Activated T-cell treated with anti-CD3 and anti-CD28 coated beads, Interleukin-2, amount 50 U/mL, for 72 hours (primary cell): ENCODE measurements at regions not wholly inside any gene's neighbourhood (a gene's known extent, or its start where the extent isn't known, plus 50 kb on each side); places are given as distances from the start of the nearest gene placed in this dataset.

Experiments
- ATAC-seq, 2 donors: fragments of 150-1000 bp; cut with Tn5 transposase; replicated peaks in 1 of 2; 2 replicates each; pipeline ENCODE4 v1.10.0; 2021; ENCODE audit warnings: moderate library complexity in 2 of 2, mild to moderate bottlenecking in 1 of 2
- DNase-seq, 2 donors: peaks; one replicate each; pipeline ENCODE4 v3.0.0; 2021 to 2022; ENCODE audit warnings: mixed read lengths in 1 of 2
- H3K27ac Mint-ChIP-seq: one replicate; pipeline ENCODE4 v1.8.0; 2022; ENCODE audit warnings: mild to moderate bottlenecking, moderate library complexity, mixed read lengths
- H3K27me3 Mint-ChIP-seq: one replicate; pipeline ENCODE4 v1.8.0; 2022; ENCODE audit warnings: low read depth, mixed read lengths
- H3K36me3 Mint-ChIP-seq, 2 donors: one replicate each; pipeline ENCODE4 v1.8.0; 2022; ENCODE audit warnings: mixed read lengths in 2 of 2, mild to moderate bottlenecking in 1 of 2; ENCODE audit not compliant: insufficient read depth in 2 of 2
- H3K4me1 Mint-ChIP-seq: one replicate; pipeline ENCODE4 v1.8.0; 2022; ENCODE audit warnings: low read depth, mixed read lengths
- H3K4me3 Mint-ChIP-seq, 2 donors: one replicate each; pipeline ENCODE4 v1.8.0; 2022; ENCODE audit warnings: mild to moderate bottlenecking in 2 of 2, mixed read lengths in 2 of 2, moderate library complexity in 2 of 2
- H3K9me3 Mint-ChIP-seq, 2 donors: one replicate each; pipeline ENCODE4 v1.8.0; 2022; ENCODE audit warnings: mixed read lengths in 2 of 2

DNA sequence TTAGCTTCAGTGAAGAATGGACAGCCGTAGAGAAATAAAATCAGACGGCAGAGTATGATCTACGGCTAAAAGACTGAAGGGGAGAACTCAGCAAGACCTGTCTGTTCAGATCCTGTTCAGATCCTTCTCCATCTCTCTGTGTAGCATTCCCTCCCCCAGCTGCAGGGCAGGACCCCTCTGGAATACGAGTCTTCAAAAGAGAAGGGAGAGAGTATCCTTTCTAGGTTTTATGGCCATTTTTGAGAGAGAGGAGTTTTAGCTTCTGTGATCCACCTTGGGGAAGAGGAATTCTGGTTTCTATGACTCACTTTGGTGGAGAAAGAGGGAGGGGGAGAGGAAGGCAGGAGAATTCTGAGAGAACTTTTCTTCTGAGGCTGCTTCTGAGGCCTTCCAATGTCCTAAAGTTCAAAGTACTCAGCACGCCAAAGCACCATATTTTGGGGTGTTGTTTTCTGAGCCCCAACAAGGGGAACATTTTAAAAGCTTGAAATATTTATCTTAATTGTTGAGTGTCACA, 194.4 kb upstream of the TLE4 start:
- Mint-ChIP-seq H3K27ac (no peak overlapping the region), H3K36me3 (no peaks in the 10 kb centered on the region), H3K4me3 (no peak overlapping the region), H3K9me3 (peaks cover 2% of the 10 kb centered on the region in 2 donors), H3K4me1 (no peaks in the 10 kb centered on the region), H3K27me3 (peaks cover 2% of the 10 kb centered on the region)
- DNase-seq, result no peak
- ATAC-seq, result no peak

DNA sequence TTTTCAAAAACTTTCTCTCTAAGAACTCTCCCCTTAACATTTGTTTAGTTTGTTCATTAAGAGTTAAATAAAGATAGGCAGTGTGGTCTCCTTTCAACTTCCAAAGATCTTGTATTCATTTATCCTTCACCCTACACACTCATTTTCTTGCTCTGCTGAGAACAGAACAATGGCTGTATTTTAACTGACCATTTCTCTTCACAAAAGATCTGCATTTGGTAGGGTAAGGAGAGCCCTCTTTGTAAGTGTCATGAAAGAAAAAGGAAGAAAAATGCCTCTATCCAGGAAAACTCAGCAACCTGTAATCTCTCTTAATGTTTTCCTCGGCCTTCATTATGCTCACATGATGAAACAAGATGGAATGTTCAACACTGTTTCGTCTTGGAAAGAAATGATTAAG, 193.7 kb upstream of the TLE4 start:
- no peak overlapping the region for H3K4me3 Mint-ChIP-seq
- peaks cover 6% of the 10 kb centered on the region for H3K27me3 Mint-ChIP-seq
- peaks cover 2% of the 10 kb centered on the region in 2 donors for H3K9me3 Mint-ChIP-seq
- ATAC-seq (no peak), DNase-seq (no peak)
- no peak overlapping the region for H3K27ac Mint-ChIP-seq
- H3K36me3 Mint-ChIP-seq, result no peaks in the 10 kb centered on the region
- no peaks in the 10 kb centered on the region for H3K4me1 Mint-ChIP-seq

DNA sequence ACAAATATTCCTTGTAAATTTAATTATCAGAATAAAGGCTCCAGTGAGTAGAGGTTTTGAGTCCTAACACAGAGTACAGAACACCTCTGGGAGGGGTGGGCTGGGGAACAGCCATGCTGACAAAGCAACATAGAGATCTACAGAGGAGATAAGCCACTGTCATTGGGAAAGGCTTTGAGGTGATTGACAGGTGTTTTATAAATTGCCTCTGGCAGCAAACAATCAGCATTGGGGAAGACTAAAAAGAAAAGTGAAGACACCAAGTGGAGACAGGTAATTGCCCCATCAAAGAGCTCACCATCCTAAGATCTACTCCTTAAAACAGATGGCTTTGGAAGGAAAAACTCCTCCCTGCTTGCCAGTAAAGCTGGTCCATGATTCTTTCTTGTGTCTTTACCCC, 189.7 kb upstream of the TLE4 start:
- Mint-ChIP-seq H3K9me3 (peaks cover 2% of the 10 kb centered on the region in 2 donors), H3K27ac (no peak overlapping the region), H3K36me3 (no peaks in the 10 kb centered on the region), H3K4me1 (no peaks in the 10 kb centered on the region), H3K27me3 (peaks cover 6% of the 10 kb centered on the region), H3K4me3 (no peak overlapping the region)
- ATAC-seq (no peak), DNase-seq (no peak)

DNA sequence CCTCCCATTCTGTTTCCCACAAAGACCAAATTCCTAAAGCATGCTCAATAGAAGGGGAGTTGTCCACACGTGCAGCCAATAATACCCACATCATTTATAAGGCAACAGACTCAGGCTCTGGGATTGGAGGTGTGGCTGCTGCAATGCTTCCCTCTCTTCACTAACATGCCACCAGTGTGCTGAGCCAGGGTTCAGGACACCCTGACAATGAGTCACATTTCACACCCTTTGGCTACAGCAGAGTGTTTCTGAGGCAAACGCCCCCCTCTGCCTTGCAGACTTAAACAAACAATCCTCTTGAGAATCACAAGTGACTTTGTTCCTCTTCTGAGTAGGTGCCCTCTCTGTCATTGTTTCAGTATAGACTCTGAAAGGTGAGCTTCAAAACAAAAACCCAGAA, 189.3 kb upstream of the TLE4 start:
- Mint-ChIP-seq H3K36me3 (no peaks in the 10 kb centered on the region), H3K27me3 (peaks cover 6% of the 10 kb centered on the region)
- DNase-seq, result no peak

DNA sequence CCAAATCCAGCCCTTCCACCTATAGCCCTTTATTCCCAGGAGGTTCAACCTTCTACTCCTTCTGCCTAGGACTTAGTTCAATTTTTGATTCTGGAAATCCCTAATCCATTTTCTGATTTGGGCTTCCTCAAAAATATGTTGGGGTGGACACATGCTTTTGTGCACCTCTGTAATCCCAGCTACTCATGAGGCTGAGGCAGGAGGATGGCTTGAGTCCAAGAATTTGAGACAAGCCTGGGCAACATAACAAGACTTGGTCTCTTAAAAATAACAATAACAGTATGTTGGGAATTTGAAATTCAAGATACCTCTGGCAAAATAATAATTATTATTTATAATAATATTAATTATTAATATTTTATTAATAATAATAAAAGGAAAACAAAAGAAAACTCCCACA, 188.7 kb upstream of the TLE4 start:
- Mint-ChIP-seq H3K4me1 (no peaks in the 10 kb centered on the region), H3K4me3 (no peak overlapping the region), H3K9me3 (peaks cover 2% of the 10 kb centered on the region in 2 donors), H3K27me3 (peaks cover 6% of the 10 kb centered on the region), H3K36me3 (no peaks in the 10 kb centered on the region), H3K27ac (no peak overlapping the region)
- DNase-seq (no peak), ATAC-seq (no peak)

More for the DNA sequence above, 189.3 kb upstream of the TLE4 start:
- no peak for ATAC-seq
- H3K9me3 Mint-ChIP-seq, result peaks cover 2% of the 10 kb centered on the region in 2 donors
- H3K27ac Mint-ChIP-seq, result no peak overlapping the region
- no peak overlapping the region for H3K4me3 Mint-ChIP-seq
- no peaks in the 10 kb centered on the region for H3K4me1 Mint-ChIP-seq

DNA sequence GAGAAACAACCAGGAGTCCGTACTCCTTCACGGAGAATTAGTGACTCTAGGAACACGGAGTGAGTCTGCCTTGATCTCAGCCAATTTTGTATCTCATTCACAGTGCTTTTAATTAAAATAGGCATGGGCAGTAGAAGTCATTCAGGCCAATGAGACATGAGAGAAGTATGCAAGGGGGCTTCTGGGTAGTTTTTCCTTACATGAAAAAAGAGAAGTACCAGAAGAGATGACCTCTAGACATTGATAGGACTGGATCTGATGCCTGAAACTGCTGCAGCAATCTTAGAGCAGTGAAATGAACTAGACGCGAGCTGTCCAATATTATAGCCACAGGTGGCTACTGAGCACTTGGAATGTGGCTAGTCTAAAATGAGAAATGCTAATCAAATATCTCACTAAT, 187.7 kb upstream of the TLE4 start:
- Mint-ChIP-seq H3K36me3 (no peaks in the 10 kb centered on the region), H3K4me1 (no peaks in the 10 kb centered on the region), H3K4me3 (no peak overlapping the region), H3K9me3 (peaks cover 2% of the 10 kb centered on the region in 2 donors), H3K27ac (no peak overlapping the region), H3K27me3 (peaks cover 6% of the 10 kb centered on the region)
- DNase-seq (no peak), ATAC-seq (no peak)

DNA sequence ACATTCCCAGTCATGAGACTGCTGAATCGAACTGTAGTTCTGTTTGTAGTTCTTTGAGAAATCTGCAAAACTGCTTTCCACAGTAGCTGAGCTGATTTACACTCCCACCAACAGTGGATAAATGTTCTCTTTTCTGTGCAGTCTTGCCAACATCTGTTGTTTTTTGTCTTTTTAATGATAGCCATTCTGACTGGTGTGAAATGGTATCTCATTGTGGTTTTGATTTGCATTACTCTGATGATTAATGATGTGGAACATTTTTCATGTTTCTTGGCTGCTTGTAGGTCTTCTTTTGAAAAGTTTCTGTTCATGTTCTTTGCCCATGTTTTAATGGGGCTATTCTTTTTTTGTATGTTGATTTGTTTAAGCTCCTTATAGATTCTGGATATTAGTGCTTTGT, 187.3 kb upstream of the TLE4 start:
- H3K27me3 Mint-ChIP-seq, result peaks cover 6% of the 10 kb centered on the region

DNA sequence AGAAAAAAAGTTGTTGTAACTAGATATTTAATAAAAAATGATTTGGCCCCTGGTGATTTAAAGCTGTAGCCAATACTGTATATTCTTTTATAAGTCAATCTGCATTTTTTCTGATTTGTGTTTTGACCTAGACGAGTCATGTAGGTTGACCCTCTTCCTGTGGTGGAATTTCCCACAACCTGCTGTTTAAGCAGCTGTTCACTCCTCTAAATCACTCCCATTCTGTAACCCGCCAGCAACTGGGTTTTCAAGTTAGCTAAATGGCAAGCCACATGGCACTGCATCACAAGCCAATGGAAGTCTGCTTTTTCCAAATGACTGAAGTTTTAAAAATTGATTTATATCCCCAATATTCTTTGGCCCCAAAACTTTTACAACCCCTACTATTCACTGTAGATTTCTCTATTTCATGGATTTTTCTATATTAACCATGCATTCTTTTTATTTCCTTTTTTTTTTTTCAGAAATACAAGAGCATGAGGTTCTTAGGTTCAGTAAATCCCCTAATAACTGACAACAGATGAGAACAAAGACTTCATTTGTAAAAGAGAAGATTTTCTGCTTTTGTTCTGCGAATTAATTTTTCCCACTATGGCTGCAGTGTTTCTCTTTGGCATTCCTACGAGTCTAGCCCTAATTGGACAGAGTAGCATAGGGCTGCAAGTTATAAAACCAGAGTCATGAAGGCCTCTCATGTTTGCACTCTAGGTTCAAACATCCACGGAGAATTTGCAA, 184.5 kb upstream of the TLE4 start:
- H3K9me3 Mint-ChIP-seq, result no peaks in the 10 kb centered on the region
- H3K27me3 Mint-ChIP-seq, result peaks cover 5% of the 10 kb centered on the region
- no peak overlapping the region for H3K4me3 Mint-ChIP-seq
- no peaks in the 10 kb centered on the region for H3K36me3 Mint-ChIP-seq
- no peak for DNase-seq
- H3K4me1 Mint-ChIP-seq, result no peaks in the 10 kb centered on the region
- no peak for ATAC-seq
- no peak overlapping the region for H3K27ac Mint-ChIP-seq

More for the DNA sequence above, 187.3 kb upstream of the TLE4 start:
- DNase-seq (no peak), ATAC-seq (no peak)
- Mint-ChIP-seq H3K9me3 (peaks cover 2% of the 10 kb centered on the region in 2 donors), H3K27ac (no peak overlapping the region), H3K4me3 (no peak overlapping the region), H3K36me3 (no peaks in the 10 kb centered on the region), H3K4me1 (no peaks in the 10 kb centered on the region)

DNA sequence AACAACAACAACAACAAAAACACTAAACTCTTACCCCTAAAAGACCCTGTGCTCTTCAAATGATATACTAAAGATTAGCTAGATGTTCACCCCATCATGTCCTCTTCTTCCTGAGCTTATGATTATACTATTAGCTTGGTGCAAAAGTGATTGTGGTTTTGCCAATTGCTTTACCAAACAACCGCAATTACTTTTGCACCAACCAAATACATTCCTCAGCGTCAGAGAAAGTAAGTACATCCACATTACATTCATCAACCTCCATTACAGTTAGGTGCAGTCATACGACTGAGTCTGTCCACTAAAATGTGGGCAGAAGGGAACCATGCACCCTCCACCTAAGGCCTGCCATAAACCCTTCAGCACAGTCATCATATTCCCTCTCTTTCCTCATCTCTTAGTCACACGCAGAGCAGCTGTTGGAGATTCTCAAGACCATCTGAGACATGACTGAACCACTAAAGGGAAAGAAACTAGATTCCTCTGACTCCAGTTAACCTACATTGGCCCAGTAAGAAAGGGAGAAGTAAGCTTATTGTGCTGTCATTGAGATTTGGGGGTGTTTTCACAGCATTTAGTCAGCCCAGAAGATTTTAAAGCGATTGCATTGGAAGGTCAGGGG, 181.6 kb upstream of the TLE4 start:
- Mint-ChIP-seq H3K27ac (no peak overlapping the region), H3K4me3 (no peak overlapping the region), H3K27me3 (no peaks in the 10 kb centered on the region), H3K36me3 (no peaks in the 10 kb centered on the region), H3K9me3 (no peaks in the 10 kb centered on the region), H3K4me1 (no peaks in the 10 kb centered on the region)
- no peak for ATAC-seq
- no peak for DNase-seq

DNA sequence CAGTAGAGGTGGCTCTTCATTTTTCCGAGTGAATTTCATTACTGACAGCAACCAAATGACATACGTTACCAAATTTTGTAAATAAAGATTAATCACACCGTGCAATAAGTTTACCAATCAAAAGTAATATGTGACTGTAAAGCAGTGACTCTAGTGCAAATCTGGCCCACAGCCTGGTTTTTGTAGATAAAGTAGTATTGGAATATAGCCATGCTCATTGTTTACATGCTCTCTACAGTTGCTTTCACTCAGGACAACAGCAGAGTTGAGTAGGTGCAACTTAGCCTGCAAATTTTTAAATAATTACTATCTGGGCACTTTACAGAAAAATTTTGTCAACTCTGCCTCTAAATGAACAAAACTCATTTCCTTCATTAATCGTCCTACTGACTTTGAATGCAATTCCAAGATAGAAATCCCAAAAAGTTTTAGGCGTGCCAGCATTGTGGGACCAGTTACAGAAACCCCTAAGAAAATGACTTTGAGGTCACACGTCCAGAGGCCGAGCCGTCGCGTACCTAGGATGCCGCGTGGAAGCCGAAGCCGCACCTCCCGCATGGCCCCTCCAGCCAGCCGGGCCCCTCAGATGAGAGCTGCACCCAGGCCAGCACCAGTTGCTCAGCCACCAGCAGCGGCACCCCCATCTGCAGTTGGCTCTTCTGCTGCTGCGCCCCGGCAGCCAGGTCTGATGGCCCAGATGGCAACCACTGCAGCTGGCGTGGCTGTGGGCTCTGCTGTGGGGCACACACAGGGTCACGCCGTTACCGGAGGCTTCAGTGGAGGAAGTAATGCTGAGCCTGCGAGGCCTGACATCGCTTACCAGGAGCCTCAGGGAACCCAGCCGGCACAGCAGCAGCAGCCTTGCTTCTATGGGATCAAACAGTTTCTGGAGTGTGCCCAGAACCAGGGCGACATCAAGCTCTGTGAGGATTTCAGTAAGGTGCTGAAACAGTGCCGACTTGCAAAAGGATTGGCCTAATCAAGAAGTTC, 180.7 kb upstream of the TLE4 start:
- Mint-ChIP-seq H3K4me3 (no peak overlapping the region), H3K27me3 (no peaks in the 10 kb centered on the region), H3K9me3 (no peaks in the 10 kb centered on the region), H3K36me3 (no peaks in the 10 kb centered on the region), H3K4me1 (no peaks in the 10 kb centered on the region), H3K27ac (no peak overlapping the region)
- ATAC-seq, result no peak
- no peak for DNase-seq

DNA sequence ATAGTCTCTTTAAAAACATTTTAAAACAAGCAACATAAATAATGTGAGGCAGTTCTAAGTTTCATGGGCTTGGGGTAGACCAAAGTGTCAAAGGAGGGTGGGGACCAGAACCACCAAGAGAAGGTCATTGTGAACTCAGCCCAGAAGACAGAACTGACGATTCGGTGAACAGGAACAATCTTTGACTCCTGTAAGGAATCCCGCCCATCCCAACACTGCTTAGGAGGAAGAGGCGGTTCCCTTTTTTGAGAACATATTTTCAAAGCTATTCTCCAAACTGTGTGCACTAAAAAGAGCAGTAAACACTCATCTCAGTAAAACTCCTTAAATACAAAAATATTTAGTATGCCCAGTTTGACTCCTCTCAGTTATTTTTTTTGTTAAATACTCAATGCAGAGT, 176.5 kb upstream of the TLE4 start:
- no peak for ATAC-seq
- Mint-ChIP-seq H3K4me3 (no peak overlapping the region), H3K27ac (no peak overlapping the region), H3K36me3 (no peaks in the 10 kb centered on the region), H3K9me3 (no peaks in the 10 kb centered on the region), H3K4me1 (no peaks in the 10 kb centered on the region), H3K27me3 (no peaks in the 10 kb centered on the region)
- DNase-seq, result no peak

DNA sequence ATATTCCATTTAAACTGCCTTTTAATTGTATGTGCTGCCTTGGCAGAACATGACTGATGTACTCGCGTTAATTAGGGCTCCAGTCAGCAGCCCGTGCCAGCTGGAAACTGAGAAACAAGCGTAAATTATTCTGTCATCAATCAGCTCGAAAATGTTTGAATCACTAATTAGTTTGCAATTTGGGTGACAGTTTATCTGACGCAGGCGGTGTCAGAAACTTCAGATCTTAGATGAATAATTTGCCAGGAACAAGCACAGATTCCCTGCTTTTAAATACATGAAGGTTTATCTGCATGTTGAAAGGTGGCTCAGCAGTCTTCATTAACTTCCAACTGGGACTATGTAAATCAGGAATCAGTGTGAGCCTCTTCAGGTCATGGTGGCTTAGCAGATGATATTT, 176.0 kb upstream of the TLE4 start:
- Mint-ChIP-seq H3K4me3 (no peak overlapping the region), H3K36me3 (no peaks in the 10 kb centered on the region), H3K27me3 (no peaks in the 10 kb centered on the region), H3K4me1 (no peaks in the 10 kb centered on the region), H3K27ac (no peak overlapping the region), H3K9me3 (no peaks in the 10 kb centered on the region)
- ATAC-seq (no peak), DNase-seq (no peak)

DNA sequence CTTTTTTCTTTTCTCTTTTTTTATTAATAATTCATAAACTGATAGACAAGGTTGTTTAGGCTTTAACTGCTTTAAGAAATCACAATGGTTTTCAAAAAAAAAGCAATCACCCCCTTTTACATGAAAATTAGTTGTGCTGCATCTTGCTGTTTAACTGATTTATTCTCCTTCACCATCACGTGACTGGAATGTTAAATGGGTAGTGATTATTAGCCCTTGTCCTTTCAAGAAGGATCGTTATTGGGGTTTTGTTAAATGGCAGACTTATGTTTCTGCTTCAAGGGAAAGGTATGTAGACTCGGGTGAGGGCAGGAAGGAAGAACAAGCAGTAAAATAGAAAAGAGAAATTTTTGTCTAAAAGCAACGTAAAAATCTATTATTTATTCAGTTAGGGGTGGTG, 175.6 kb upstream of the TLE4 start:
- no peak for DNase-seq
- Mint-ChIP-seq H3K27me3 (no peaks in the 10 kb centered on the region), H3K4me3 (no peak overlapping the region), H3K4me1 (no peaks in the 10 kb centered on the region), H3K9me3 (no peaks in the 10 kb centered on the region), H3K36me3 (no peaks in the 10 kb centered on the region), H3K27ac (no peak overlapping the region)
- no peak for ATAC-seq
